ENCODE measurements at regions not wholly inside any gene's neighbourhood (a gene's known extent, or its start where the extent isn't known, plus 50 kb on each side); places are given as distances from the start of the nearest gene placed in this dataset.

GRCh38 chr4:155512046-155512445, 135.3 kb upstream of the MAP9 start:
- DNase-seq = no peak

GRCh38 chr4:155510771-155511170, 134.0 kb upstream of the MAP9 start:
- no peak for DNase-seq

GRCh38 chr4:155509555-155509954, 132.8 kb upstream of the MAP9 start:
- DNase-seq = no peak

GRCh38 chr4:155506745-155507144, 130.0 kb upstream of the MAP9 start:
- DNase-seq = no peak

GRCh38 chr4:155505321-155505720, 128.6 kb upstream of the MAP9 start:
- DNase-seq = no peak

- no peak for DNase-seq
Observed at GRCh38 chr4:155497306-155497705, 120.5 kb upstream of the MAP9 start.

GRCh38 chr4:155496294-155496626, 119.5 kb upstream of the MAP9 start:
- DNase-seq = no peak

GRCh38 chr4:155495572-155496293, 119.0 kb upstream of the MAP9 start:
- no peak for DNase-seq

GRCh38 chr4:155494037-155494718, 117.4 kb upstream of the MAP9 start:
- DNase-seq = no peak

- no peak for DNase-seq
Observed at GRCh38 chr4:155491336-155492120, 114.8 kb upstream of the MAP9 start.

- no peak for DNase-seq
Observed at GRCh38 chr4:155489271-155489670, 112.5 kb upstream of the MAP9 start.

GRCh38 chr4:155488691-155489090, 111.9 kb upstream of the MAP9 start:
- DNase-seq = no peak

- no peak for DNase-seq
Observed at GRCh38 chr4:155487210-155487609, 110.4 kb upstream of the MAP9 start.

GRCh38 chr4:155481150-155481549, 104.4 kb upstream of the MAP9 start:
- DNase-seq = no peak

- DNase-seq = no peak
Observed at GRCh38 chr4:155479835-155480234, 103.1 kb upstream of the MAP9 start.

- no peak for DNase-seq
Observed at GRCh38 chr4:155478336-155478835, 101.6 kb upstream of the MAP9 start.

- DNase-seq = no peak
Observed at GRCh38 chr4:155474758-155475157, 98.0 kb upstream of the MAP9 start.

- DNase-seq = no peak
Observed at GRCh38 chr4:155473420-155474095, 96.8 kb upstream of the MAP9 start.

- DNase-seq = no peak
Observed at GRCh38 chr4:155468282-155468681, 91.5 kb upstream of the MAP9 start.

- no peak for DNase-seq
Observed at GRCh38 chr4:155450676-155451075, 73.9 kb upstream of the MAP9 start.

- DNase-seq = no peak
Observed at GRCh38 chr4:155445306-155445705, 68.5 kb upstream of the MAP9 start.

- no peak for DNase-seq
Observed at GRCh38 chr4:155444721-155445120, 68.0 kb upstream of the MAP9 start.

All from DMS153 (cell line).